Lower leg skin (tissue), 3 donors: ENCODE measurements at regions not wholly inside any gene's neighbourhood (a gene's known extent, or its start where the extent isn't known, plus 50 kb on each side); places are given as distances from the start of the nearest gene placed in this dataset.

Source experiments
- CTCF ChIP-seq, 3 donors: fragments of 450-650 bp; IDR thresholded peaks; one replicate each; pipeline ENCODE4 v1.5.1; 2016; ENCODE audit warnings: antibody characterized with exemption in 3 of 3, mild to moderate bottlenecking in 3 of 3, moderate library complexity in 2 of 3
- POLR2A ChIP-seq, 2 donors: fragments of 450-650 bp; IDR thresholded peaks; one replicate each; pipeline ENCODE4 v1.6.1; 2016 to 2017; ENCODE audit warnings: antibody characterized with exemption in 2 of 2, mild to moderate bottlenecking in 1 of 2, moderate library complexity in 1 of 2

DNA sequence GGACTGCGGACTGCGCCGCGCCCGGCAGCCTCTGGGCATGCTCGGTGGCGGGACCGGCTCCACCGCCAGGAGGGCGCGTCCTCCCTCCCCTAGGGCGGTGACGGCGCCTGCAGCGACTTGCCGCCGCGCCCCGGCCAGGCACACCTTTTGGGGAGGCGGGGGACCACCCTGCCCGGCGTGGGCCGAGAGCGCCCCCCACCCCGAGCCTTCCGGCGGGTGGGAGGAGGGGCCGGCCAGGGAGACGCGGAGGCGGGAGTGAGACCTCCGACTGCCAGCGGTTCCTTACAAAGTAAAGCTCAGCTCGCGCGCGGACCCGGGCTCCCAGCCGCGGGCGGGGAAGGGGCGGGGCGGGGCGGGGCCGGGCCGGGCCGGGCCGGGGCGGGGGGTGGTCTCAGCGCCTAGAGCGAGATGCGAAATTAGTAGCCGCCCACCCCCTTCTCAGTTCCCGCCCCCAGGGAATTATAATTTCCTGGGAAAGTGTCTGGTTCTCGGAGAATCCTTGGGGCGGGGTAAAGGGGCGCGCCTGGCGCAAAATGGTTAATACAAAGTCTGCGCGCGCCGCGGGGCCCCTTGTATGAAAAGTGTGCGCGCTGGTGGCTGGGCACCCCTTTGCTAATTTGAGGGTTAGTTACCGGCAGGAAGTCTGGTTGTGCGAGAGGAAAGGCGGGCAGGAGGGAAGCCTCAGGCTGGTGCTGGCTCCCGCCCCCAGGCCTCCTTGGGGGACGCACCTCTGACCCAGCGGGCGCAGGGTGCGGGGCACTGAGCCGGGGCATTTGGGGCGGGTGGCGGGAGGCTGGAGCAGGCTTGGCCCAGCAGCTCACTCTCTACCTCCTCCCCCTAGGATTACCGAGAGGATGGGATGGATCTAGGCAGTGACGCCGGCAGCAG lies 224.8 kb upstream of the IL12A start:
- TF ChIP-seq CTCF (IDR thresholded peaks at IDR 0.05) (no peak), POLR2A (IDR thresholded peaks at IDR 0.05) (no peak)
